Activated naive CD4-positive, alpha-beta T cell treated with anti-CD3 and anti-CD28 coated beads for 36 hours (primary cell): ENCODE measurements at regions not wholly inside any gene's neighbourhood (a gene's known extent, or its start where the extent isn't known, plus 50 kb on each side); places are given as distances from the start of the nearest gene placed in this dataset.

ENCODE experiments used
- CTCF ChIA-PET: fragments of 350-600 bp; sonication (Branson Sonifier 250); formaldehyde crosslinking; loops from one replicate; lab custom pipeline; 2021; ENCODE audit warnings: antibody characterized with exemption; lab: Charles Lee
- DNase-seq: peaks from one replicate; pipeline ENCODE4 v3.0.0-alpha.2; 2020
- H3K27ac Mint-ChIP-seq: one replicate; pipeline ENCODE4 v1.8.0; 2021; ENCODE audit warnings: mild to moderate bottlenecking, mixed read lengths
- H3K27me3 Mint-ChIP-seq: one replicate; pipeline ENCODE4 v1.8.0; 2021; ENCODE audit warnings: low read depth, mixed read lengths
- H3K36me3 Mint-ChIP-seq: one replicate; pipeline ENCODE4 v1.8.0; 2021; ENCODE audit warnings: low read depth, mixed read lengths
- H3K4me1 Mint-ChIP-seq: one replicate; pipeline ENCODE4 v1.8.0; 2021; ENCODE audit warnings: low read depth, mixed read lengths
- H3K4me3 Mint-ChIP-seq: one replicate; pipeline ENCODE4 v1.8.0; 2021; ENCODE audit warnings: mild to moderate bottlenecking, moderate library complexity, mixed read lengths
- H3K9me3 Mint-ChIP-seq: one replicate; pipeline ENCODE4 v1.8.0; 2021; ENCODE audit warnings: mixed read lengths
- intact Hi-C: fragments of 100-400 bp; cut with micrococcal nuclease; formaldehyde crosslinking; loops from one replicate; pipeline ENCODE4 v1.15.1; 2023

DNA sequence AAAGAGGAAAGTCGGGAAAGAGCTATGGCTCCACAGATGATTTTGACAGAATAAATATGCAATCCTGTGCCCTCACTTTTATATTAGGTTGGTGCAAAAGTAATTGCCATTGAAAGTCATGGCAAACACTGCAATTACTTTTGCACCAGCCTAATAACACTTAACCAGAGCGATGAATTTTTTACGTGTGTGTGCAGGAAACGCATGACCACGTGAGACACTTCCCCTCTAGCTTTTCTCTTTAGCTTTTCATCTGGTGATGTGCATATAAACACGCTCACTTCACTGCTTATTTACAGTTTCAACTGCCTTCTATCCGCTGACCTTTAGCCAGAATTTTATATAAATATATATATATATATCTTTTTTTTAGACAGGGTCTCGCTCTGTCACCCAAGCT is 216.3 kb upstream of the PSMD7 start:
- intact Hi-C loops = no loop called here
- H3K27ac Mint-ChIP-seq = no peak overlapping the region
- H3K9me3 Mint-ChIP-seq = peaks cover 4% of the 10 kb centered on the region
- CTCF ChIA-PET = no interaction called here
- DNase-seq = no peak
- peaks cover 5% of the 10 kb centered on the region for H3K27me3 Mint-ChIP-seq
- H3K4me3 Mint-ChIP-seq = no peak overlapping the region
- no peaks in the 10 kb centered on the region for H3K36me3 Mint-ChIP-seq
- H3K4me1 Mint-ChIP-seq = no peaks in the 10 kb centered on the region

DNA sequence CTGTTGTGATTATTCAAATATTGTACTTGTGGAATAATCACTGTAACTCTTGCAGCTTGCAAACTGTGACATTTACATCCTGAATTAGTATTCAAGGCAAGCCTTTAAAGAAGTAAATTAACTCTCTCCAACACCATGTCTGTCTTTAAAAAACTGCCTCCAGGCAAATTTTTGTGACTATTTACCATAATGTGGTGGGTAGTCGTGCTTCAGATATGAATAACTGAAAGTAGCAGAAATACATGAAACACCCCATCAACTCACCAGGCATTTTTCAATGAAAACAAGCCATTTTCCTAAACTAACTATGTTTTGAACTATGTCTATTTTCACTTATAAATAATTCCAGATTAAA is 217.4 kb upstream of the PSMD7 start:
- intact Hi-C loops = no loop called here
- H3K4me3 Mint-ChIP-seq = no peak overlapping the region
- H3K27ac Mint-ChIP-seq = peak overlapping the region; percentile 4
- H3K4me1 Mint-ChIP-seq = no peaks in the 10 kb centered on the region
- no peak for DNase-seq
- CTCF ChIA-PET = no interaction called here
- peaks cover 3% of the 10 kb centered on the region for H3K27me3 Mint-ChIP-seq
- peaks cover 8% of the 10 kb centered on the region for H3K9me3 Mint-ChIP-seq
- H3K36me3 Mint-ChIP-seq = no peaks in the 10 kb centered on the region

DNA sequence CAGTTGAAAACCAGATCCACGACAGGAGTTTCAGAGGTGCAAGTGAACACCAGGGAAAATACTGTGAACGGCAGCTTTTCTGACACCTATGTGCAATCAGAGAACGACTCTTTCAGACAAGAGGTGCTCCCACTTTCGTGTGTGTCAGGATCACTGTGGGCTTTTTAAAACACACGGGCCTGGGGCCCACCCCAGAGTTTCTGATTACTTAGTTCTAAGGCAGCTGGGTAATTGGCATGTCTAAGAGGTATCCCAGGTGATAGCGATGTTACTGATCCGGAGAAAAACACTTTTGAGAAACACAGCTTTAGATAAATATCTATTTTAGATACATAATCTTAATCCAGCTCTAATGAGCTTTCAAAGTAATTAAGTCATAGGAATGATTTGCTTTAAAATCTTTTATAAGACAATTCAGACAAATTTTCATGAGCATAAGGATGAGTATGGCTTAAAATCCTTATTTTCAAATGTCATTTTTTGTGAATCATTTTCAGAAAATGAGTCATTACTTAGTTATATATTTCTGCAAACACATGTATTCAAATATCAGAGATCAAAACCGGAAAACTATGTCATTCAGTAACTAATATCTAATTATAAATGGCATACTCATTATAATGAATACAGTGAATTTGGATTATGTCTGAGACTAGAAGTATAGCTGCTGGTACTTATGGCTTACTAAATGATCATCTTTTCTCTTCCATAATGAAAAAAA is 217.9 kb upstream of the PSMD7 start:
- intact Hi-C loops = no loop called here
- H3K4me3 Mint-ChIP-seq = no peak overlapping the region
- DNase-seq = no peak
- H3K4me1 Mint-ChIP-seq = no peaks in the 10 kb centered on the region
- H3K27ac Mint-ChIP-seq = no peak overlapping the region
- H3K27me3 Mint-ChIP-seq = peaks cover 3% of the 10 kb centered on the region
- peaks cover 8% of the 10 kb centered on the region for H3K9me3 Mint-ChIP-seq
- H3K36me3 Mint-ChIP-seq = no peaks in the 10 kb centered on the region
- CTCF ChIA-PET = interaction anchor here (1.0 kb wide), 1 partner anchor 77 kb away, joined by 3 read pairs; no protein-coding TSS in a partner anchor

DNA sequence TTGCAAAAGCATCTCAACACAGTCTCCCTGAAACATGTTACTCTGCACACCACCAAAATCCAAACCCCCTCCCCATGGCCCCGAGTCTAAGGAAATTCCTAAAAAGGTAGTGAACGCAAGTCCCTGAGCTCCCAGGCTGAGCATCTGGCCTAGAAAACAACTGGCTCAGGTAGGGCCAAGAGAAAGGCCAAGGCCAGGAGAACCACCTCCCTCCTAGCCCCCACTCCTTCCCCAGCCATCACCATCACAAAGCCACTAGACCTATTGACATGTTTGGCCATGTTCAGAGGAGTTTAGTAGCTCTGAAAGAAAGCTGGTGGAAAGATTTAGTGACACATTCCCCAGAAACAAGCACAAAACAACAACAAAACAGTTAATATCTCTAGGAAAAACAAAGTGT is 220.0 kb upstream of the PSMD7 start:
- intact Hi-C loops = no loop called here
- Mint-ChIP-seq H3K9me3 (peaks cover 8% of the 10 kb centered on the region), H3K4me1 (no peaks in the 10 kb centered on the region), H3K36me3 (no peaks in the 10 kb centered on the region), H3K27ac (no peak overlapping the region), H3K27me3 (peaks cover 3% of the 10 kb centered on the region), H3K4me3 (no peak overlapping the region)
- DNase-seq = no peak
- CTCF ChIA-PET = no interaction called here

DNA sequence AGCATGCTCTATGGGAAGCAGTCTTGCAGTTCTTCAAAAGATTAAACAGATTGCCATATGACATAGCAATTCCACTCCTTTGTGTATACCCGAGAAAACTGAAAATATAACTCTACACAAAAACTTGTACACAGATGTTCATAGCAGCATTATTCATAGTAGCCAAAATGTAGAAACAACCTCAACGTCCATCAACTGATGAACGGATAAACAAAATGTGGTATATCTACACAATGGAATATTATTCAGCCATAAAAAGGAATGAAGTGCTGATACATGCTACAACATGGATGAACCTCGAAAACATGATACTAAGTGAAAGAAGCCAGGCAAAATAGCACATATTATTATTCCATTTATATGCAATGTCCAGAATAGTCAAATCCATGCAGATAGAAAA is 221.2 kb upstream of the PSMD7 start:
- H3K4me1 Mint-ChIP-seq = no peaks in the 10 kb centered on the region
- no peak for DNase-seq
- H3K27me3 Mint-ChIP-seq = peaks cover 3% of the 10 kb centered on the region
- CTCF ChIA-PET = no interaction called here
- no peaks in the 10 kb centered on the region for H3K36me3 Mint-ChIP-seq
- no peak overlapping the region for H3K4me3 Mint-ChIP-seq
- H3K9me3 Mint-ChIP-seq = peaks cover 8% of the 10 kb centered on the region
- no peak overlapping the region for H3K27ac Mint-ChIP-seq
- intact Hi-C loops = no loop called here

DNA sequence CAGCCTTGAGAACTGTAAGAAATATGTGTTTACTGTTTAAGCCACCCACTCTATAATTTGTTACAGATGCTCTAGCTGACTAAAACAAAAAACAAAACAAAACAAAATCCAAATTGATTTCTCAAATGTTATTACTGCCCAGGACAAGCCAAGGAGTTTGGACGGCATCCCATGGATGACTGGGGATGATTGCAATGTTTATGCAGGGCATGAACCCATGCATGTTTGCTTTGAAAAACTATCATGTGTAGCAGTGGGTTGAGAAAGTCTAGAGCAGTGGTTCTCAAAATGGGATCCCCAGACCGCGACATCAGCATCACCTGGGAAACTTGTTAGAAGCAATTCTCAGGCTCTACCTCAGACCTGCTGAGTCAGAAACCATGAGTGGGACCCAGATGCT is 223.2 kb upstream of the PSMD7 start:
- DNase-seq = no peak
- Mint-ChIP-seq H3K27me3 (peaks cover 3% of the 10 kb centered on the region), H3K4me3 (no peak overlapping the region), H3K4me1 (no peaks in the 10 kb centered on the region), H3K36me3 (no peaks in the 10 kb centered on the region), H3K27ac (no peak overlapping the region), H3K9me3 (peaks cover 8% of the 10 kb centered on the region)
- intact Hi-C loops = no loop called here
- CTCF ChIA-PET = no interaction called here

DNA sequence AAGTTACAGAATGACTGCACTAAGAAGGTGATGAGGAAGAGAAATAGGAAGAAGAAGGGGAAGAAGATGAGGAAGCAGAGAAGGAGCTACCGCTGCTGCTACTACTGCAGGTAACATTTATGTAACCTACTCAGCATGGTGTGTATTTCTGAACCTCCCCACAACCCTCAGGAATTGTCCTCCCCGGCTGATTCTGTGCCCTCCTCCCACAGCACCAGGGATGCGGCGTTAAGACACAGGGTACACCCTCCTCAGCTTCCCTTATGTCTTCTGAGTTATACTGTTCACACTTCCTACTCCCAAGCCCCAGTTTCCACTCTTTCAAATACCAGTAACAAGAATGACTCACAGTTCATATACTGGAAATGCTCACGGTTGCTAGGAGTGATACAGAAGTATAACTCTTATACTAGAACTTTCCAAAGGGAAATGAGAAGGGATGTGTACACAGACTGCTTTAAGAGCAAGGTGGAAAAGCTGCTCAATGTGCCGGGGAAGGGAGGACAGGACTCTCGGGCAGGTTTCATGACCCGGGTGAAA is 224.5 kb upstream of the PSMD7 start:
- no peak for DNase-seq

DNA sequence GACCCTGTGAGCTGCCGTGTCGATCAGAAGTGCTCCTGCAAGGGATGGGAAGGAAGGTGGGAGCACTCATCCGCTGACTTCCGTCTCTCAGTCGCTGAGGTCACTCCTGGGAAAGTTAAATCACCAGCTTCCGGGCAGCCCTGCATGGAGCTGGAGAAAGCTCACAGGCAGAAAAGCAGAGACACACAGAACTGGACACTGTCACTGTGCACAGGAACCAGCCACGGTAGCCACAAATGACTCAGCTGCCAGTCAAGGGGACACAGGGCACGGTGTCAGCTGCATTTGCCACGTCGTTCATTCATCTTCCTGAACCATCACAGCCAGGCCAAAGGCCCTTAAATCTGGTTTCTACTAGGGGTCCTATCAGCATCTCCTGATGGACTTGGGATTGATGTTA is 226.4 kb upstream of the PSMD7 start:
- Mint-ChIP-seq H3K36me3 (no peaks in the 10 kb centered on the region), H3K4me3 (no peak overlapping the region), H3K4me1 (no peaks in the 10 kb centered on the region), H3K9me3 (peaks cover 3% of the 10 kb centered on the region), H3K27me3 (peaks cover 5% of the 10 kb centered on the region), H3K27ac (no peak overlapping the region)
- DNase-seq = no peak
- intact Hi-C loops = no loop called here
- CTCF ChIA-PET = no interaction called here

More for the DNA sequence above, 224.5 kb upstream of the PSMD7 start:
- H3K27me3 Mint-ChIP-seq = peaks cover 3% of the 10 kb centered on the region
- no peaks in the 10 kb centered on the region for H3K36me3 Mint-ChIP-seq
- CTCF ChIA-PET = no interaction called here
- H3K9me3 Mint-ChIP-seq = peaks cover 8% of the 10 kb centered on the region
- no peak overlapping the region for H3K27ac Mint-ChIP-seq
- H3K4me1 Mint-ChIP-seq = no peaks in the 10 kb centered on the region
- intact Hi-C loops = no loop called here
- no peak overlapping the region for H3K4me3 Mint-ChIP-seq

DNA sequence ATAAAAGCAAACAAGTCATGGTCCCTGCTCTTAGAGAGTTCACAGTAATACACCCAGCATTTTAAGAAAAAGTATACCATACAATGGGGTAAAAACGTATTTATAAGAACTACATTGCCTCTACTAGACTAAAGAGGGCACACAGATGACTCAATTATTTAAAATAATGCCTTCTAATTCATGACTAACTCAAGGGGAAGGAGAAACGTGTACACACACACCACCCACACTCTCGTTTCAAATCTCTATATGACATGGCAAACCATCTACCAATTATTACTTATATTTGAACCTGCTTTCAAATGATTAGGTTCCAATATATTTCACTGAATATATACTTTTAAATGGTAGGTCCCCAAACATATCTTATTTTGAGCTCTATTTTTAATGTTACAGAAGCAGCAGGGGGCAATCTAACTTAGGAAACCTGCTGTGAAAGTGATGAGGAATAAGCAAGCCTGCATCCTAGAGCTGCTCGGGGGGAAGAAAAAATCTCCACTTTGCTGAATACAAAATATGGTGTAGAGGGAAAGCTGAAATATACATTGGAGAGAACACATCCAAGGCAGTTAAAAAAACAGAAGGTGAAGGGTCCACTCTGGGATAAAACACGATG is 232.4 kb upstream of the PSMD7 start:
- H3K27ac Mint-ChIP-seq = no peak overlapping the region
- no peak overlapping the region for H3K4me3 Mint-ChIP-seq
- peaks cover 5% of the 10 kb centered on the region for H3K27me3 Mint-ChIP-seq
- DNase-seq = no peak
- CTCF ChIA-PET = interaction anchor here (1.8 kb wide), 1 partner anchor 43 kb away, joined by 5 read pairs; no protein-coding TSS in a partner anchor
- intact Hi-C loops = loop anchor here (5.0 kb wide), 1 partner anchor 213 kb away; no protein-coding TSS in a partner anchor
- no peaks in the 10 kb centered on the region for H3K9me3 Mint-ChIP-seq
- no peaks in the 10 kb centered on the region for H3K36me3 Mint-ChIP-seq
- no peaks in the 10 kb centered on the region for H3K4me1 Mint-ChIP-seq

DNA sequence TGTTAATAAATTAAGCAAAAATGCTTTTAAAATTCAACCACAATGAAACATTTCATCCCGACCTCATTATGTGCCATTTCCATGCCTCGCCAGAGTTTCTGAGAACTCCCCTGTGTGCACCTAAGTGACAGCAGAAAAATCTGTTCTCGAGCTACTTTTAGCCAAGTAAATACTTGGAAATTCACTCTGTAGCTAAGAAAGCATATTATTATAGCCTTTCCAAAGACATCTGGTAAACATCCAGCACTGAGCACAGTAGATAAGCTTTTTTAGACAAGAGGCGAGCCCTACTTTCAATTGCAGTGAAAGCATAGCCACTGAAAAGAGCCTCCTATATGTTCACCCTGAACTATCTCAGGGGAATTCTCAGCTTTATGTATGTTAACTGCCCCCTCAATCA is 242.8 kb upstream of the PSMD7 start:
- Mint-ChIP-seq H3K4me3 (no peak overlapping the region), H3K4me1 (no peaks in the 10 kb centered on the region), H3K36me3 (no peaks in the 10 kb centered on the region), H3K27ac (no peak overlapping the region), H3K27me3 (no peaks in the 10 kb centered on the region), H3K9me3 (peaks cover 7% of the 10 kb centered on the region)
- intact Hi-C loops = no loop called here
- CTCF ChIA-PET = no interaction called here
- DNase-seq = no peak

DNA sequence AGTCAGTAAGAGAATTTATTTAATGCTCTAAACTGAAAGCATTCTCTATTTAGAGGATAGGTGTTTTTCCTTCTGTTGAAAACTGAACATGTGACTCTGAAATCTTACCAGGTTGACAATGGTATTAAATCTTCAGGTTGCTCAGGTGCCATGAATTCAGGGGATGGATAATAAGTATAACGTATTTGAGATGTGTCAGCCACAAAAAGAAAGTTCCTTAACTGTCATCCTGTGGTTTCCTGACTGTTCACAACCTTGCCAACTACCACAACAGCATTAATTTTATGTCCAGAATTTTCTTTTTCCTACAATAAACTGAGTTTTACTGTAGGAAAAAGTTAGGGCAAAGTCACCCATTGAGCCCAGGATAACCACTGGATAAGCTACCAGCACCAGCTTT is 243.3 kb upstream of the PSMD7 start:
- no peaks in the 10 kb centered on the region for H3K36me3 Mint-ChIP-seq
- peaks cover 3% of the 10 kb centered on the region for H3K9me3 Mint-ChIP-seq
- no peak overlapping the region for H3K27ac Mint-ChIP-seq
- no peaks in the 10 kb centered on the region for H3K4me1 Mint-ChIP-seq
- CTCF ChIA-PET = no interaction called here
- no peaks in the 10 kb centered on the region for H3K27me3 Mint-ChIP-seq
- intact Hi-C loops = no loop called here
- H3K4me3 Mint-ChIP-seq = no peak overlapping the region
- DNase-seq = no peak

DNA sequence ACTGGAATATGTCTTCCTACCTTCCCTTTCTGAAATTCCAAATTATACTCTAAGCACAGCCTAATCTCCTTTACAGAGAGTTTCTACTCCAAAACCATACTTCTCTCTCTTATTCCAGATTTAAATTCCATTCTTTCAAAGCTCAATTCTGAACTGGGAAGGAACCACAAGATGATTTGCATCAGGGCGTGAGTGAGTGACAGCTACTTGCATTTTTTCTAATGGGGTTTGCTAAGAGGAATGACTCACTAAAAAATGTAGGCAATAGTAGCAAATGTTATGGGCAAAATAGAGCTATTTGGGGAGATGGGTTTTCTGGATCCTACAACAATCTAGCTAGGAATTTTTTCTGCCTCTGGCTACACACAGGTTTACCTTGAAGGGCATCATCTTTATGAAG is 244.6 kb upstream of the PSMD7 start:
- Mint-ChIP-seq H3K4me1 (no peaks in the 10 kb centered on the region), H3K36me3 (no peaks in the 10 kb centered on the region), H3K27ac (no peak overlapping the region), H3K27me3 (no peaks in the 10 kb centered on the region), H3K4me3 (no peak overlapping the region), H3K9me3 (peaks cover 3% of the 10 kb centered on the region)
- CTCF ChIA-PET = no interaction called here
- DNase-seq = no peak
- intact Hi-C loops = no loop called here

DNA sequence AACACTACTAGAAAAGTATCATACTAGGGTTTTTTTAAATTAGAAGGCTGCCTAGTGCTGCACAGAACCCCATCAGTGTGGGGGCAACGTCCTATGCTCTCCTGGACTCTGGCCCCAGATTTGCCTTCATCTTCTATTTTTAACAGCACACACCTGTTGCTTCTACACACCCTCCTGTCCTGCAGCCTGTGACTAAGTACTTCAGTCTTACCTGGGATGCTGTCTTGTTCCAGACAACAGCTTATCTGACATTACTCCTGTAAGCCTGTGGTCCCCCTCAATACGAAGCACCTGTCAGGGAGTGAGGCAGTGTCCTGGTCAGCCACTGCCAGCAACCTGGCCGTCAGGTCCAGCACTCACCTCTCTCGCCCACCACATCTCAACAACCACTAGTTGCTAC is 247.6 kb upstream of the PSMD7 start:
- CTCF ChIA-PET = no interaction called here

More for the DNA sequence above, 247.6 kb upstream of the PSMD7 start:
- intact Hi-C loops = no loop called here
- H3K27ac Mint-ChIP-seq = no peak overlapping the region
- H3K4me3 Mint-ChIP-seq = no peak overlapping the region
- no peaks in the 10 kb centered on the region for H3K36me3 Mint-ChIP-seq
- no peak for DNase-seq
- H3K9me3 Mint-ChIP-seq = no peaks in the 10 kb centered on the region
- H3K4me1 Mint-ChIP-seq = no peaks in the 10 kb centered on the region
- H3K27me3 Mint-ChIP-seq = no peaks in the 10 kb centered on the region
